HG03520 (cell line): ENCODE measurements at regions not wholly inside any gene's neighbourhood (a gene's known extent, or its start where the extent isn't known, plus 50 kb on each side); places are given as distances from the start of the nearest gene placed in this dataset.

ENCODE experiments used
- ATAC-seq: cut with Tn5 transposase; IDR thresholded peaks from one replicate; pipeline ENCODE4 v1.9.1; 2021; ENCODE audit warnings: mild to moderate bottlenecking, moderate library complexity; ENCODE audit not compliant: unreplicated experiment

GRCh38 chr3:106635271-106635670 lies 742.0 kb upstream of the CCDC54 start:
- peak; percentile 74 for ATAC-seq

DNA sequence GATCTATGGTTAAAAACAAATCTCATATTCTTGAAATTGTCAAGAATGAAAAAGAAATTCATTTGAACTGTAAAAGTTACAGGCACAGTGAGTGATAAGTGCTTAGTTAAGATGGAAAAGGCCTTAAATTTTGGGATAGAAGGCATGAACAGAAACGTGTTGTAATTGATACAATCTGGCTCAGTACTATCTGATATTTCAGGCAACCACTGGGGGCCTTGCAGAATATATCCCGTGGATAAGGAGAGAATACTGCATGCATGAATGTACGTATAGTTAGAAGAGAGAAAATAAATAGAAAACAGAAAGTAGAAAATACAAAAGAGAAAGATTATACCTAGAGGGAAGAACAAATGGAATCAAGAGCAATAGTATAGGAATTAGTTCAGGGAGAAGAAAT lies 741.4 kb upstream of the CCDC54 start:
- no peak for ATAC-seq

- no peak for ATAC-seq
Measured at GRCh38 chr3:106640353-106640752, 736.9 kb upstream of the CCDC54 start.

GRCh38 chr3:106642161-106642560 lies 735.1 kb upstream of the CCDC54 start:
- ATAC-seq: no peak

- no peak for ATAC-seq
Measured at GRCh38 chr3:106643684-106644161, 733.5 kb upstream of the CCDC54 start.

DNA sequence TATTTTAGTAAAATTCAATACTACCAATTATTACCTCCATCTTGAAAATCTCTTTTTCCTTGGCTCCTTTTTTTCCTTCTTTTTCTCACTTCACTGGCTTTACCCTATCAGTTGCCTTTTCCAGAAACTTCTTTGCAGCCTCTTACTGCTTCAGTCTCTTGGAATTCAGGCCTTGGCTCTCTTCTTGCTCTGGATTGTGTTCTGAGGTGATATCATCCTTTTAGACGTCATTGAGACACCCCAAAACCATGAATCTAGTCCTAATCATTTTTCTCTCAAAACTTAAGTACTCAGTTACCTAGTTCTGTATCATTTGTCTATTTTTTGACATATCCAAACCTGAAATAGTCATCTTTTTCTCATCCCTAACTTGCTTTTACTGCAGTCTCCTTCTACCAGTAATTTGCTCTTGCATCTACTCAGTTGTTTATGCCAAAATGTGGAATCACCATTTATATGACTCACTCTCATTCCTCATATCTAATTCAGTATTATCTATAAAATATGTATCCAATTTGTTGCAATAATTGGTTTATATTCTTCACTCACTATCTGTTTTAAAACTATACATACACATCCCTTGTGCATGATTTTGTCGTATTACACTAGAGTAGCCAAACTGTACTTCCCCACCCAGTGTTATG lies 703.2 kb upstream of the CCDC54 start:
- no peak for ATAC-seq

DNA sequence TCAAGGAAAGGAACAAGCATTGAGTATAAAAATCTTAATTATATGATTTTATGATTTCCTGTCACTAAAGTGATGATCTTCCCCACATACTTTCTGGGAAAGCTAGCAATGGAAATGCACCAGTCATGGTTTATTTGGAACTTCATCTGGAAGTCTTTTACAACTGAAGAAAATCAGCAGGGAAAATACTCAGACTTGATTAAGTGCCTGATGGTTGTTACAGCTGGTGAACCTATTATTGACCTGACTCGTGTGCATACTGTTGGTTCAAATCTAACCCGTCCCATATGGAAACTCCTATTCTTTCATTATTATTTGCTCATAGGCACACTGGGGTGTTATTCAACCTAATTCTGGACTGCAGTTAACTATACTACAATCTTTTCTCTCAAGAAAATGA lies 701.8 kb upstream of the CCDC54 start:
- no peak for ATAC-seq

GRCh38 chr3:106678657-106679390 lies 698.4 kb upstream of the CCDC54 start:
- ATAC-seq: no peak

DNA sequence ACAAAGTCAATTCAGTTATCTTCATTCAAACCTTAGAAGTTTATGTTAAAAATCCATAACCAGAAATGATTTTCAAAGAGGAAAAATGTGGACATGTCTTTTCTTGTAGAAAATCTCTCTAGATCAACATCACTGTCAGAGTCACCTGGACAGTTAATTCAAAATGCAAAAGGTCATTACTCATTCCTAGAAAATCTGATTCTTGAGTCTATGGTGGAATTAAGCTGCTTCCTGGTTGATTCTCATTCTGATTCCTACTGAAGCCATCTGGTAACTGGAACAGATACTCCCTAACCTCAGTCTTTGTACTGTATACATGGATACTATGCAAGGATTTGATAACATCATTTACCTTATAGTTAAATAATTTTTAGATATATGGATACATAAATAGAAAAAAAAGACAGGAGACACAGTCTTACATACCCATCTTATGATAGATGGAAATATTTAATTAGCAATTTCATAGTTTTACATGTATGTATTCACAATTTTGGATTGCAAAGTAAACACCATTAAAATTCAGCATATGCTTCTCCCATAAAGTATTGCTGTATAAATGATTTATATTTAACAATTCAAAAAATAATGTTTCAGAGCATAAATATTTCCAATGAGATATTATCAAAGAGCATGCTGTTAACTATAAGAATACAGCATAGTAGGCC lies 693.2 kb upstream of the CCDC54 start:
- ATAC-seq: no peak

GRCh38 chr3:106685745-106686144 lies 691.5 kb upstream of the CCDC54 start:
- ATAC-seq: no peak

DNA sequence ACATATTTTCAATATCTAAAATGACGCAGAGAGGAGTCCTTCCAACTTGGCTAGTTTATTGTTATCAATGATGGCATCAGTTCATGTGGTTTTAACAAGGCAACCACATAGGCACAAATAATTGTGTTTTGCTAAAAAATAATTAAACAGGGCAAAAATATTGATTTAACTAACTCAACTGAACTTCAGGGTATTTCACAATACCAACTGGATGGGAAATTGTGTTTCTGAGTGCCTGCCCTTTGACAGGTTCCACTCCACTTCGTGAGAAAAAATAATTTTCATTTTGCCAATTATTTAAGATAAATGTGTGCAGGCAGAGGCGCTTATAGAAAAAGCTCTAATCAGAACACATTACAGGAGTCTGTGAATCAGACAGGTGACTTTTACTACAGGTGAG lies 689.3 kb upstream of the CCDC54 start:
- no peak for ATAC-seq

DNA sequence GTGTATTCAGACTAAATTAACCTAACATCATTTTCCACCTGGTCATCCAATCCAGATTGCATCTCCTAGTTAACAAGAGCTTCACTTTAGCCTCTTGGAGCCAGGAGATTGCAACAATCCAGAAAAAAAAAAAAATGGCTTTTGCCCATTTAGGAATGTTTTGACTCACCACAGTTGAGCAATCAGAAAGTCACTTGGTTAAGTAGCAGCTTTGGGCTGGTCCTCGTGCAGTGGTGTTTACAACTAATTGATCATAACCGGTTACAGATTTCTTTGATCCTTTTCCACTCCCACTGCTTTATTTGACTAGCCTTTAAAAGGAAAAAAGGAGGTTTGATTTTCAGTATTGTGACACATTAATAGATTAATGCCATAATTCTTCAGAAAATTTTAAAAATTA lies 688.8 kb upstream of the CCDC54 start:
- no peak for ATAC-seq

DNA sequence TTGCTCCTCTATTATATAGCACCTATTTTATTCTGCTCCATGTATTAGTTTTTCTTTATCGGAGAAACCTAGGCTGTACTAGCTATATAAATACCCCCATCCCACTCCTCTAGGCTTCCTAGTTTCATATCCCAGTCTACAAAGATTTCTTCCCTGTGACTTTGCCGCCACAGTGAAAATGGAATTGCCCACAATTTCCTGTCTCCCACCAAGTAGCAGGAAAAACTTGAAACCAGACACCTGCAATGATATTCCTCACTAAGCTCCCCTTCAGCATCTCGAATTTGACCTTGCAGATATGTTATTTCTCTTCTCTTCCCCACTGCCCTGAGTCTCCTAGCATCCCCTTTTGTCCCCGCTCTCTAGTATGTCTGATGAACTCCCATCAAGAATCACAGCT lies 685.8 kb upstream of the CCDC54 start:
- no peak for ATAC-seq

DNA sequence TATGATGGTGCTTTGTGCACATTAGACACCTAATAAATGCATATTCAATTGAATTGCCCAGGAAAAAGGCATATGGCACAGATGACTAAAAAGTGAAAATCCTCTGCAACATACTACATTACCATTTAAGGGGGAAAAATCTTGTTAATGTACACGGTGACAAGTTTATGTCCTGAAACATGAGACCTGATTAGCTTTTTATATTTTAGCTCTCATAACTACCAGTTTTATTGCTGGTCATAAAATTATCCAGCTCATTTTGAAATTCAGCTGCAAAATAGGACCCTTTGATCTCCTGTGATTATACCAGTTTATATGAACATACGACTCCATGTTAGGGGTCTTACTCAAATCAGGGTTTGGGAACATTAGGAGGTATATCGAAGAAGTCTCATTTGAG lies 684.6 kb upstream of the CCDC54 start:
- ATAC-seq: no peak

DNA sequence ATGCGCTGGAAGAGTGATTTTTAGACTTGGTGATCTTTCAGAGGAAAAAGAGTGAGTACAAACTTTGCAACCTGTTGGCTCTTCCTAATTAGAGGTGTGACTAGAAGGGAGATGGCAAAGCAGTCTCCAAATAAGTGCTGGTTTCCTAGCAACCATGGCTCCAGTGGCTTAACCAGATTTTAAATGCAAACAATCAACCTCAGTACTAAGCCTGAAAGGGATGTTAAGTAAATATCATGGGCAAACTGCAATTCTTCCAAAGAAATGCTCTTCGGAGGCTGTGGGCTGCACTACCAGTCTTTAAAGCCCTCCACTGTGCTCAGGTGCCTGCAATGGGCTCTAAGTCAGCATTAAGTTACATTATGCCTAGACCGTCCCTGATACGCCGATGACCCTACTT lies 678.1 kb upstream of the CCDC54 start:
- no peak for ATAC-seq

- no peak for ATAC-seq
Measured at GRCh38 chr3:106700981-106701380, 676.3 kb upstream of the CCDC54 start.

DNA sequence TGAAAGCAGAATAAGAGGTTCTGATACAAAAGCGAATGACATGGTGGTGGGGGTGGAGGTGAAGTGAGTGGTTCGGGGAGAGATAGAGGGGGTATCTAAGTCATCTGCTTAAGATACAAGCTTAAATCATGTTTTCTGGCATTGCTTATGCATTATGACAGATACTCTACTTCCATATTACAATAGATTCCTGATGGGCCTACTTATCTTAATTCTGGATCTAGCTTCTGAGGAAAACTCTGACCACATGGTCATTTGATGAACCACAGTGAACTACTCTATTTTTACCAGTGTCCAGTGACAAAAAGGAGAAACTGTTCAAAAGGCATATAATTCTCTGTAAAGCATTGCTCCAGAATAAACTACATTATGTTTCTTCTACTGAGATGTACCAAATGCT lies 673.7 kb upstream of the CCDC54 start:
- ATAC-seq: no peak

DNA sequence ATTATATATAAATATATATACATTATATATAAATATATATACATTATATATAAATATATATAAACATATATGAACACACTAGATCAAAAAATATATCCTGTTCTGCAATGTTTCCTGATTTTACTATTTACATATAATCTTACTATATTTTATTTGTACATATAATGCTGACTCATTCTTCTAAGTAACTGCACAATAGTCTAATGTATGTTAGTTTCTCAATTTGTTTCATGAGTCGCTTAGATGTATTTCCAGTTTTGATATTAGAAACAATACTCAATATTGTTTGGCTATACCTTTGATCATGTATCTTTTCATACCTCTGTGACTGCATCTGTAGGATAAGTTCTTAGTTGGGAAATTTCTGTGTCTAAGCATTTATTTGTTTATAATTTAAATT lies 669.9 kb upstream of the CCDC54 start:
- ATAC-seq: no peak

- ATAC-seq: no peak
Measured at GRCh38 chr3:106710596-106710995, 666.6 kb upstream of the CCDC54 start.

DNA sequence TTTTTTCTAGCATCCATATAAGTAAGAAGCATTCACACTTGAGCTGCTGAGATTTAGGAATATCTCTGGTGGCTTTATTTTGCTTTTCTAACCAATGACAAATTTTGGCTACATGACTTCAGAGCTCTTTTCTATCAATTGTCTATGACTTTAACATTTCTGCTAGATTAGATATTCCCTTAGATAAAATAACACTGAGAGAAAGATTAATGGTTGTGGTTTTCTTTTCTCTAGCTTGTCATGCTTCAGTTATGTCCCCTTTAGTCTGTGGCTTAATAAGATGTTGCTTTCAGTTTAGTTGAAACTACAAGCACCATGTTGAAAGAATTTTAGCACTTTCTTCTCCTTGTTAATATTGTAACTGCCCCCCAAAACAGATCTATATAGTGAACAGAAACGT lies 665.6 kb upstream of the CCDC54 start:
- ATAC-seq: no peak

DNA sequence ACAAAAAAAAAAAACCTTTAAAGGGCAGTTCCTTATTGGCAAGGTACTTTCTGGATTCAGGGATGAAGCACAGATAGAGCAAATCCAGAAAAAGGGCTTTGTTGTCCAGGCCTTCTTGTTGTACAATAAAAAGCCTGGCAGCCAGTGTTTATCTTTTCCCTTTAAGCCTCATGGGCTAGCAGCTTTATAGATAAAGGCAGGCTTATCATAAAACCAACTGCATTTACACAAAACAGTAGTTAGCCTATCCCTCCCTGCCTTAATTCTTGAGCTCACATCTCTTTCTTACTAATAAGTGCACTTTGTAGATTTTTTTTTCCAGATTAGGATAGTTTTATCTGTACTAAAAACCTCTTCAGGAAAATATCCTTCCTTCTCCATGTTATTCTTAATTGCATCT lies 662.8 kb upstream of the CCDC54 start:
- no peak for ATAC-seq

DNA sequence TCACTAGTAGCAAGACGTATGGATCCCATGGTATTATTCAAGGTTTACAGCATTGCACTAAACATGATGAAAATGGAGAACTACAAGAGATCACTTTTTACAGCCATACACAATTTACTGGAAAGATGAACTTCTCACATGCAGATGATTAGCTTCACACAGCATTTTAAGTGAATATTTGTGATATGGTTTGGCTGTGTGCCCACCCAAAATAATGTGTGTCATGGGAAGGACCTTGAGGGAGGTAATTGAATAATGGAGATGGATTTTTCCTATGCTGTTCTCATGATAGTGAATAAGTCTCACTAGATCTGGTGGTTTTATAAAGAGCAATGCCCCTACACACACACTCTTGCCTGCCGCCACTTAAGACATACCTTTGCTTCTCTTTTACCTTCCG lies 662.0 kb upstream of the CCDC54 start:
- no peak for ATAC-seq
